Mesendoderm (in vitro differentiated cells): ENCODE measurements at regions not wholly inside any gene's neighbourhood (a gene's known extent, or its start where the extent isn't known, plus 50 kb on each side); places are given as distances from the start of the nearest gene placed in this dataset.

Experiments used
- DNase-seq: peaks from one replicate; pipeline ENCODE4 v3.0.0; 2013
- H2AK5ac ChIP-seq: 2 replicates; pipeline ENCODE4 v1.6.1; 2013; ENCODE audit warnings: low read length, inconsistent platforms
- H2BK120ac ChIP-seq: 2 replicates; pipeline ENCODE4 v1.6.1; 2013; ENCODE audit warnings: low read depth, mild to moderate bottlenecking, low read length, moderate library complexity, mixed read lengths
- H2BK15ac ChIP-seq: replicated peaks from 2 replicates; pipeline ENCODE4 v1.6.1; 2013; ENCODE audit warnings: low read depth, mild to moderate bottlenecking, moderate library complexity
- H2BK5ac ChIP-seq: 2 replicates; pipeline ENCODE4 v1.6.1; 2013; ENCODE audit warnings: low read length, inconsistent platforms
- H3K18ac ChIP-seq: 2 replicates; pipeline ENCODE4 v1.6.1; 2013; ENCODE audit warnings: mild to moderate bottlenecking, low read length, mixed read lengths
- H3K23ac ChIP-seq: one replicate; pipeline ENCODE4 v1.6.1; 2013; ENCODE audit warnings: low read length
- H3K27ac ChIP-seq: 2 replicates; pipeline ENCODE4 v1.5.1; 2013; ENCODE audit warnings: low read depth, mild to moderate bottlenecking, inconsistent platforms, low read length, moderate library complexity
- H3K27me3 ChIP-seq: 2 replicates; pipeline ENCODE4 v1.6.1; 2013; ENCODE audit warnings: low read length, control low read depth, mild to moderate bottlenecking, inconsistent platforms; ENCODE audit not compliant: insufficient read depth, poor library complexity
- H3K36me3 ChIP-seq: 2 replicates; pipeline ENCODE4 v1.6.1; 2013; ENCODE audit warnings: low read length, inconsistent platforms; ENCODE audit not compliant: control insufficient read depth, insufficient read depth
- H3K4ac ChIP-seq: one replicate; pipeline ENCODE4 v1.6.1; 2013; ENCODE audit warnings: low read depth, mild to moderate bottlenecking, low read length, moderate library complexity
- H3K4me1 ChIP-seq: 2 replicates; pipeline ENCODE4 v1.6.1; 2013; ENCODE audit warnings: low read depth, low read length, inconsistent platforms; ENCODE audit not compliant: control insufficient read depth
- H3K4me2 ChIP-seq: 2 replicates; pipeline ENCODE4 v1.6.1; 2013; ENCODE audit warnings: low read length
- H3K4me3 ChIP-seq: 2 replicates; pipeline ENCODE4 v1.5.1; 2013; ENCODE audit warnings: mild to moderate bottlenecking, low read length
- H3K56ac ChIP-seq: one replicate; pipeline ENCODE4 v1.6.1; 2013; ENCODE audit warnings: low read length
- H3K79me1 ChIP-seq: 2 replicates; pipeline ENCODE4 v1.6.1; 2013; ENCODE audit warnings: low read length, inconsistent platforms
- H3K79me2 ChIP-seq: 2 replicates; pipeline ENCODE4 v1.6.1; 2013; ENCODE audit warnings: mild to moderate bottlenecking, low read length; ENCODE audit not compliant: control insufficient read depth, insufficient read depth
- H3K9ac ChIP-seq: 2 replicates; pipeline ENCODE4 v1.6.1; 2013; ENCODE audit warnings: low read length, inconsistent platforms
- H4K5ac ChIP-seq: one replicate; pipeline ENCODE4 v1.6.1; 2013; ENCODE audit warnings: low read length
- H4K8ac ChIP-seq: one replicate; pipeline ENCODE4 v1.6.1; 2013; ENCODE audit warnings: low read depth, mild to moderate bottlenecking, control low read depth, low read length, moderate library complexity
- WGBS: extraction: QIAGEN DNeasy Blood & Tissue Kit; methylation state at CpG from one replicate; pipeline ENCODE4 v1.1.7; 2013; ENCODE audit warnings: low lambda C conversion rate, missing lambda C conversion rate; ENCODE audit not compliant: insufficient coverage; ENCODE audit errors: extremely low coverage; 5-methylcytosine and 5-hydroxymethylcytosine counted together

DNA sequence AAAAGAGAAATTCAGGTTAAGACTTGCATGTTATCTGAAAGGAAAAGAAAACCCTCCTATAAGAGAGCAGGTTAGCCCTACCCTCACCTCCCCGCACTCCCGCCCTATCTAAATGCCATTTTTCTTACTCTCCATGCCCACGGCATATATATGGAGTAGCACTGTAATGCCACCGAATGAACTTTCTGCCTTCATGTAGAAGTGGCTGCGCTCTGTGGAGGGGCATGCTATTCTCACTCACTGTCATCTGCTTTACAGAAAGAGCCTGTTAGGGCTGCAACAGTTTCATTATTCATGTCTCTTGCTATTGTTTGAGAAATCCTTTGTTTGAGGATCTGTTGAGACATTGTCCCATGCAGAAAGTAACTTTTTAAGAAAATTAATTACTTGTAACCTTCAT, 1190.6 kb downstream of the SORCS1 start:
- H3K4me2 ChIP-seq, result no peak overlapping the region
- H3K36me3 ChIP-seq, result no peaks in the 10 kb centered on the region
- H3K79me1 ChIP-seq, result no peaks in the 10 kb centered on the region
- no peak overlapping the region for H3K23ac ChIP-seq
- no peak overlapping the region for H3K27ac ChIP-seq
- H4K8ac ChIP-seq, result no peak overlapping the region
- no peak overlapping the region for H3K9ac ChIP-seq
- H3K79me2 ChIP-seq, result no peaks in the 10 kb centered on the region
- no peak overlapping the region for H2AK5ac ChIP-seq
- H2BK15ac ChIP-seq, result no peak overlapping the region
- H2BK120ac ChIP-seq, result no peak overlapping the region
- H4K5ac ChIP-seq, result no peak overlapping the region
- H3K4me3 ChIP-seq, result no peak overlapping the region
- H2BK5ac ChIP-seq, result no peak overlapping the region
- no peak overlapping the region for H3K4ac ChIP-seq
- DNase-seq, result no peak
- H3K18ac ChIP-seq, result peak overlapping the region; percentile 60
- H3K27me3 ChIP-seq, result no peaks in the 10 kb centered on the region
- no peaks in the 10 kb centered on the region for H3K4me1 ChIP-seq
- no peak overlapping the region for H3K56ac ChIP-seq
- no CpG with 5 or more reads among the region's 5 CpGs for WGBS

DNA sequence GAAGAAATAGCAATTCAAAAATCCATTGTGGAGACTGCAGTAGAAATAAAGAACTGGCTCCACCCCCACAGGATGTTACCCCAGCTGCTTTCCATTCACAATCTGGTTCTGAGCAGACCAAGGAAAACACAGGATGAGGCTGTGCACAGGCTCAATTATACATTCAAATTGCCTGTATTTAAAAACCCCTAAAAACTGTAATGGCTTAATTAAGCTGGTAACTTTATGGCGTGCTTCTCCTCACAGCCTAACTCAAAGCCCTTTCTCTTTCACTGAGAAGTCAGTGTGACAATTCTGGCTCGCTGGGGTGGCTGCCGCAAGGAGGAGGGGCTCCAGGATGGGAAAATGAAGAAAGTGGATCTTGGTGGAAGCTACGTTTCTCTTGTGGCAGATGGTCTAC, 1191.1 kb downstream of the SORCS1 start:
- Histone ChIP-seq H2AK5ac (no peak overlapping the region), H2BK15ac (no peak overlapping the region), H2BK120ac (no peak overlapping the region), H3K4ac (no peak overlapping the region), H3K79me1 (no peaks in the 10 kb centered on the region), H3K18ac (no peak overlapping the region), H3K27ac (no peak overlapping the region), H4K8ac (no peak overlapping the region), H4K5ac (no peak overlapping the region), H3K9ac (no peak overlapping the region), H3K4me3 (no peak overlapping the region), H3K4me2 (no peak overlapping the region), H3K36me3 (no peaks in the 10 kb centered on the region), H3K79me2 (no peaks in the 10 kb centered on the region), H3K23ac (no peak overlapping the region), H3K27me3 (no peaks in the 10 kb centered on the region), H3K56ac (no peak overlapping the region), H3K4me1 (no peaks in the 10 kb centered on the region), H2BK5ac (no peak overlapping the region)
- no peak for DNase-seq
- no CpG with 5 or more reads among the region's 4 CpGs for WGBS

DNA sequence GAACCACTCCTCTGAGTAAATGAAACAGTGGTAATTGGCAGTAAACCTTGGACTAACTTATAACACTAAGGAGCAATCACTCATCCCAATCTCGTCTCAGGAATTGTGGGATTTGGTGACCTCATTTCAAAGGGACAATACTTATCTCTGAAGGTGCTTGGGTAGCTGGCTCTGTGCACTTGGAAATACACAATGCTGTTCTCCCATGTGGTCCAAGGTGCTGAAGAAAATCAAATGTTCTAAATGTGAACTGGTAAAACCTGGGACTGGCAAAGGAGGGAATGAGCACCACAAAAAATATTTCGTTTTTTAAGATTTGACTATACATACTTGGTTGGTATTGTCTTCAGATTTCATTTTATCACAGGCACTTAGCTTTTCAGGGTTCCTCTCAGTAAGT, 1193.0 kb downstream of the SORCS1 start:
- no peak overlapping the region for H3K23ac ChIP-seq
- no peaks in the 10 kb centered on the region for H3K79me2 ChIP-seq
- no peak overlapping the region for H3K9ac ChIP-seq
- H3K27me3 ChIP-seq, result no peaks in the 10 kb centered on the region
- H2BK120ac ChIP-seq, result no peak overlapping the region
- no peak overlapping the region for H3K4ac ChIP-seq
- no peaks in the 10 kb centered on the region for H3K79me1 ChIP-seq
- H4K5ac ChIP-seq, result no peak overlapping the region
- H2BK5ac ChIP-seq, result no peak overlapping the region
- no peak overlapping the region for H3K18ac ChIP-seq
- no peak overlapping the region for H3K4me2 ChIP-seq
- no peak overlapping the region for H4K8ac ChIP-seq
- H3K4me3 ChIP-seq, result no peak overlapping the region
- no peaks in the 10 kb centered on the region for H3K36me3 ChIP-seq
- no peak overlapping the region for H3K56ac ChIP-seq
- H2AK5ac ChIP-seq, result no peak overlapping the region
- WGBS, result no CpG with 5 or more reads among the region's 2 CpGs
- no peak for DNase-seq
- no peak overlapping the region for H3K27ac ChIP-seq
- no peak overlapping the region for H2BK15ac ChIP-seq
- no peaks in the 10 kb centered on the region for H3K4me1 ChIP-seq

DNA sequence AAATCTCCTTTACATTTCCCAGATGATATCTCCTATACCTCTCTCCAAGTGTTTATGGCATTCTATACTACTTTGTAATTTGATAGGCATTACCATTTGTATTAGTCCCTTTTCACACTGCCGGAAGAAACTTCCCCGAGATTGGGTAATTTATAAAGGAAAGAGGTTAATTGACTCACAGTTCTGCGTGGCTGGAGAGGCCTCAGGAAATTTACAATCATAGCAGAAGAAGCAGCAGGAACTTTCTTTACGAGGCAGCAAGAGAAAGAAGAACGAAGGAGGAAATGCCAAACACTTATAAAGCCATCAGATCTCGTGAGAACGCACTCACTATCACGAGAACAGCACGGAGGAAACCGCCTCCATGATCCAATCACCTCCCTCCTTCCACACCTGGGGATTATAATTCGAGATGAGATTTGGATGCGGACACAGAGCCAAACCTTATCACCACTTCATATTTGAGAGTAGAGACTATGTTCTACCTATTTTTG, 1194.6 kb downstream of the SORCS1 start:
- Histone ChIP-seq H3K4me1 (no peaks in the 10 kb centered on the region), H3K4ac (no peak overlapping the region), H4K5ac (no peak overlapping the region), H3K56ac (no peak overlapping the region), H3K4me2 (no peak overlapping the region), H3K4me3 (no peak overlapping the region), H4K8ac (no peak overlapping the region), H3K79me1 (no peaks in the 10 kb centered on the region), H3K18ac (no peak overlapping the region), H2BK120ac (no peak overlapping the region), H3K27ac (no peak overlapping the region), H3K27me3 (no peaks in the 10 kb centered on the region), H2BK5ac (no peak overlapping the region), H2AK5ac (no peak overlapping the region), H3K36me3 (no peaks in the 10 kb centered on the region), H3K23ac (no peak overlapping the region), H3K9ac (no peak overlapping the region), H3K79me2 (no peaks in the 10 kb centered on the region), H2BK15ac (no peak overlapping the region)
- no peak for DNase-seq
- WGBS, result no CpG with 5 or more reads among the region's 12 CpGs

DNA sequence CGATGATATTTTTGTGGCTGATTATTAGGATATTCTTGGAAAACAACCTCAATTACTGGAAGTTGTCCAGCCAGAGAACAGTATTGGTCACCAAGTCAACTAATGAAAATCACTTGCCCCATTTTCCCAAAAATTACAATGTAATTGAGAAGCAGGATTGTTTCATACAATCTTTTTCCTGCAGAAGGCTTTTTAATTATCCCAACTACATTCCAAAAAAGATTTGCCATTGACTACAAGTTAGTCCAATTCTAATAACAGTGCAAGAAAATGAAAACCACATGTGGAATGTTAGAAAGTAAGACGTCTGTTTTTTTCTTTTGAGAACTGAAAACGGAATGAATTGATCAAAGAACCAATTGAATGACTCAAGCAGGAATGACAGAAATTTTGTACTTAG, 1195.8 kb downstream of the SORCS1 start:
- no peak overlapping the region for H2BK15ac ChIP-seq
- H3K4me1 ChIP-seq, result no peaks in the 10 kb centered on the region
- H2AK5ac ChIP-seq, result no peak overlapping the region
- no peaks in the 10 kb centered on the region for H3K27me3 ChIP-seq
- no peak overlapping the region for H3K23ac ChIP-seq
- no peak overlapping the region for H3K18ac ChIP-seq
- no peak overlapping the region for H2BK5ac ChIP-seq
- DNase-seq, result no peak
- no peak overlapping the region for H3K9ac ChIP-seq
- H3K56ac ChIP-seq, result no peak overlapping the region
- H3K79me1 ChIP-seq, result no peaks in the 10 kb centered on the region
- H4K8ac ChIP-seq, result no peak overlapping the region
- H3K36me3 ChIP-seq, result no peaks in the 10 kb centered on the region
- no peak overlapping the region for H2BK120ac ChIP-seq
- H3K4me2 ChIP-seq, result no peak overlapping the region
- no peak overlapping the region for H4K5ac ChIP-seq
- no peak overlapping the region for H3K27ac ChIP-seq
- H3K4ac ChIP-seq, result no peak overlapping the region
- H3K4me3 ChIP-seq, result no peak overlapping the region
- no peaks in the 10 kb centered on the region for H3K79me2 ChIP-seq
- WGBS, result no CpG with 5 or more reads among the region's 3 CpGs

DNA sequence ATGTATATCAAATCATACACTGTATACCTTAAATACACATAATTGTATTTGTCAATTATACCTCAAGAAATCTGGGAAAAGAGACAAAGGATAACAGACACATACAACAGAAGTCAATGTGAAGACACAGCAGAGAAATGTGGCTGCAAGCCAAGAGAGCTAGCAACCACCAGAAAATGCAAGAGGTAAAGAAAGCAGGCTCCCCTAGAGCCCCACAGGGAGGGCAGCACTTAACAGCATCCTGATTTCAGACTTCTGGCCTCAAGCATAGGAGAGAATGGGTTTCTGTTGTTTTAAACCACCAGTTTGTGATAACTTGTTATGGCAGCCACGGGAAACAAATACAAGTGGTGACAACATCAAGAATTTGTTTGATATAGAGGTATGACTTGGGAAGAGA, 1197.2 kb downstream of the SORCS1 start:
- WGBS, result no CpG with 5 or more reads among the region's 1 CpG
- H2AK5ac ChIP-seq, result no peak overlapping the region
- H3K27me3 ChIP-seq, result no peaks in the 10 kb centered on the region
- no peak overlapping the region for H3K56ac ChIP-seq
- H3K27ac ChIP-seq, result no peak overlapping the region
- H3K79me2 ChIP-seq, result no peaks in the 10 kb centered on the region
- no peak overlapping the region for H3K4me3 ChIP-seq
- no peaks in the 10 kb centered on the region for H3K79me1 ChIP-seq
- H2BK5ac ChIP-seq, result no peak overlapping the region
- no peak overlapping the region for H3K4me2 ChIP-seq
- no peak overlapping the region for H2BK120ac ChIP-seq
- H3K4me1 ChIP-seq, result no peaks in the 10 kb centered on the region
- H3K23ac ChIP-seq, result no peak overlapping the region
- no peak overlapping the region for H3K18ac ChIP-seq
- no peak for DNase-seq
- H2BK15ac ChIP-seq, result no peak overlapping the region
- no peak overlapping the region for H4K8ac ChIP-seq
- no peak overlapping the region for H3K4ac ChIP-seq
- no peak overlapping the region for H3K9ac ChIP-seq
- H3K36me3 ChIP-seq, result no peaks in the 10 kb centered on the region
- H4K5ac ChIP-seq, result no peak overlapping the region
